ENCODE measurements at regions not wholly inside any gene's neighbourhood (a gene's known extent, or its start where the extent isn't known, plus 50 kb on each side); places are given as distances from the start of the nearest gene placed in this dataset.

DNA sequence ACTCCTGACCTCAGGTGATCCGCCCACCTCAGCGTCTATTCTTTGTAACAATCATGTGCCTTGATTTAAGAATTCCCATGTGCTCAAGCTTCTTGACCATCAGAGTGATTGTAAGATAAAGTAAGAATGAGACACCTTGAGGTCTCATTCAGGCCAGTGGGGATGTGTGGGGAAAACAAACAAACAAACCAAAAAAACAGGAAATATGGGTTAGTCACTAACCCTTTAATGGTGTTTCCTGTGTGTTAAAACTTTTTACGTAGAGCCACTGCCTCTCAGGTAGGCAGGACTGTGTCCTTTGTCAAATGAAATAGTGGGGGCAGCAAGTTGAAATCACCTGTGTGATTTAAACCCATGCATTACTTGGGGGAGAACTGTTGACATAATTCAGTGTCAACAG lies 91.5 kb upstream of the DHRSX start:
- ChIA-PET CTCF (no interaction called here), POLR2A (no interaction called here)
- TF ChIP-seq ZBTB17 (tag by site-specific recombination; IDR thresholded peaks at IDR 0.05) (no peak), ZNF404 (tag by site-specific recombination; IDR thresholded peaks at IDR 0.05) (no peak), ZBTB8A (tag by site-specific recombination; IDR thresholded peaks at IDR 0.05) (no peak), ZNF600 (tag by site-specific recombination; IDR thresholded peaks at IDR 0.05) (no peak), ZNF704 (tag by site-specific recombination; IDR thresholded peaks at IDR 0.05) (no peak), ZNF654 (tag by site-specific recombination; IDR thresholded peaks at IDR 0.05; ENCODE audit: low read depth) (no peak), ZNF555 (tag by site-specific recombination; conservative IDR thresholded peaks at IDR 0.05) (no peak), MEIS1 (CRISPR knock-in tag; IDR thresholded peaks at IDR 0.05; ENCODE audit: borderline replicate concordance) (no peak), ZNF677 (tag by site-specific recombination; IDR thresholded peaks at IDR 0.05) (no peak), KLF8 (tag by site-specific recombination; IDR thresholded peaks at IDR 0.05) (no peak), SP3 (tag by site-specific recombination; IDR thresholded peaks at IDR 0.05) (no peak), INSM2 (tag by site-specific recombination; IDR thresholded peaks at IDR 0.05) (no peak), ZFHX2 (tag by site-specific recombination; conservative IDR thresholded peaks at IDR 0.05) (no peak), ZNF211 (tag by site-specific recombination; IDR thresholded peaks at IDR 0.05; ENCODE audit: low read depth) (no peak), ZNF324 (tag by site-specific recombination; IDR thresholded peaks at IDR 0.05) (no peak), ZNF335 (tag by site-specific recombination; conservative IDR thresholded peaks at IDR 0.05) (no peak), GFI1B (tag by site-specific recombination; IDR thresholded peaks at IDR 0.05) (no peak), ZNF768 (tag by site-specific recombination; IDR thresholded peaks at IDR 0.05) (no peak)
- TF ChIP-seq, protein P1, sequence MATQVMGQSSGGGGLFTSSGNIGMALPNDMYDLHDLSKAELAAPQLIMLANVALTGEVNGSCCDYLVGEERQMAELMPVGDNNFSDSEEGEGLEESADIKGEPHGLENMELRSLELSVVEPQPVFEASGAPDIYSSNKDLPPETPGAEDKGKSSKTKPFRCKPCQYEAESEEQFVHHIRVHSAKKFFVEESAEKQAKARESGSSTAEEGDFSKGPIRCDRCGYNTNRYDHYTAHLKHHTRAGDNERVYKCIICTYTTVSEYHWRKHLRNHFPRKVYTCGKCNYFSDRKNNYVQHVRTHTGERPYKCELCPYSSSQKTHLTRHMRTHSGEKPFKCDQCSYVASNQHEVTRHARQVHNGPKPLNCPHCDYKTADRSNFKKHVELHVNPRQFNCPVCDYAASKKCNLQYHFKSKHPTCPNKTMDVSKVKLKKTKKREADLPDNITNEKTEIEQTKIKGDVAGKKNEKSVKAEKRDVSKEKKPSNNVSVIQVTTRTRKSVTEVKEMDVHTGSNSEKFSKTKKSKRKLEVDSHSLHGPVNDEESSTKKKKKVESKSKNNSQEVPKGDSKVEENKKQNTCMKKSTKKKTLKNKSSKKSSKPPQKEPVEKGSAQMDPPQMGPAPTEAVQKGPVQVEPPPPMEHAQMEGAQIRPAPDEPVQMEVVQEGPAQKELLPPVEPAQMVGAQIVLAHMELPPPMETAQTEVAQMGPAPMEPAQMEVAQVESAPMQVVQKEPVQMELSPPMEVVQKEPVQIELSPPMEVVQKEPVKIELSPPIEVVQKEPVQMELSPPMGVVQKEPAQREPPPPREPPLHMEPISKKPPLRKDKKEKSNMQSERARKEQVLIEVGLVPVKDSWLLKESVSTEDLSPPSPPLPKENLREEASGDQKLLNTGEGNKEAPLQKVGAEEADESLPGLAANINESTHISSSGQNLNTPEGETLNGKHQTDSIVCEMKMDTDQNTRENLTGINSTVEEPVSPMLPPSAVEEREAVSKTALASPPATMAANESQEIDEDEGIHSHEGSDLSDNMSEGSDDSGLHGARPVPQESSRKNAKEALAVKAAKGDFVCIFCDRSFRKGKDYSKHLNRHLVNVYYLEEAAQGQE (tag by site-specific recombination; IDR thresholded peaks at IDR 0.05) = no peak
- TF ChIP-seq, protein P2, sequence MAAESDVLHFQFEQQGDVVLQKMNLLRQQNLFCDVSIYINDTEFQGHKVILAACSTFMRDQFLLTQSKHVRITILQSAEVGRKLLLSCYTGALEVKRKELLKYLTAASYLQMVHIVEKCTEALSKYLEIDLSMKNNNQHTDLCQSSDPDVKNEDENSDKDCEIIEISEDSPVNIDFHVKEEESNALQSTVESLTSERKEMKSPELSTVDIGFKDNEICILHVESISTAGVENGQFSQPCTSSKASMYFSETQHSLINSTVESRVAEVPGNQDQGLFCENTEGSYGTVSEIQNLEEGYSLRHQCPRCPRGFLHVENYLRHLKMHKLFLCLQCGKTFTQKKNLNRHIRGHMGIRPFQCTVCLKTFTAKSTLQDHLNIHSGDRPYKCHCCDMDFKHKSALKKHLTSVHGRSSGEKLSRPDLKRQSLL (tag by site-specific recombination; IDR thresholded peaks at IDR 0.05) = no peak
- Histone ChIP-seq H3K27ac (ENCODE audit: extremely low read depth, low read depth, low read length) (no peak overlapping the region), H3K4me3 (ENCODE audit: low read depth, low read length) (no peak overlapping the region), H3K4me1 (ENCODE audit: control insufficient read depth, insufficient read depth, low read length) (peaks cover 4% of the 10 kb centered on the region; the same call in 1 of the 2 replicates), H3K36me3 (ENCODE audit: control insufficient read depth in 2 of 2, insufficient read depth in 1 of 2, low read length in 2 of 2) (no peaks in the 10 kb centered on the region), H3K9me3 (ENCODE audit: control insufficient read depth, insufficient read depth, low read depth, low read length) (no peaks in the 10 kb centered on the region)

Data from HEK293 (cell line).